ENCODE measurements at regions not wholly inside any gene's neighbourhood (a gene's known extent, or its start where the extent isn't known, plus 50 kb on each side); places are given as distances from the start of the nearest gene placed in this dataset.

DNA sequence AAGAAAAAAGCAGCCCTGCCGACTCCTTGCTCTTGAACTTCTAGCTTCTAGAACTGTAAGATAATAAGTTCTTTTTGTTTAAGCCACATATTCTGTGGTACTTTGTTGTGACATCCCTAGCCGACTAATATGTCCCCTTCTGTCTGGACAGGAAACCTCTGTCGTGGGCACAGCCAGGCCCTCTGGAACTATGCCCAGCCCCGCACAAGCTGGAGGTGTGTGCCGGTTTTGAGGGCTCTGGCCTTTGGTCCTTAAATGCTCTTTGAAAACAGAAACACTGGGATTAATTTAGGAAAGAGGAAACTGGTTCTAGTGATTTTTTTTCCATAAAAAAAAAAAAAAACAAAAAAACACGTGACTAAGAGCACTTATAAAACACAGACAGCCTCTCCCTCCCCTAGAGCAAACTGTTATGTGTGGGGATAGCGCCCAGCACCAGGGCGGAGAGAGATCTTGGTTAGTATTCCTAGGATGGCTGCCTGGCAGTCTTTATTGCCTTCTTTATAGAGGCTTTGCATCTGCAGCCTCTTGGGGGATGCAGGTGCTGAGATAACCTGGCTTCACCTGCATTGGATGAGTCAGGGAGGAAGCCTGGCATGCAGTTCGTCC lies 244.3 kb downstream of the NFATC2 start:
- TF ChIP-seq, protein P1, sequence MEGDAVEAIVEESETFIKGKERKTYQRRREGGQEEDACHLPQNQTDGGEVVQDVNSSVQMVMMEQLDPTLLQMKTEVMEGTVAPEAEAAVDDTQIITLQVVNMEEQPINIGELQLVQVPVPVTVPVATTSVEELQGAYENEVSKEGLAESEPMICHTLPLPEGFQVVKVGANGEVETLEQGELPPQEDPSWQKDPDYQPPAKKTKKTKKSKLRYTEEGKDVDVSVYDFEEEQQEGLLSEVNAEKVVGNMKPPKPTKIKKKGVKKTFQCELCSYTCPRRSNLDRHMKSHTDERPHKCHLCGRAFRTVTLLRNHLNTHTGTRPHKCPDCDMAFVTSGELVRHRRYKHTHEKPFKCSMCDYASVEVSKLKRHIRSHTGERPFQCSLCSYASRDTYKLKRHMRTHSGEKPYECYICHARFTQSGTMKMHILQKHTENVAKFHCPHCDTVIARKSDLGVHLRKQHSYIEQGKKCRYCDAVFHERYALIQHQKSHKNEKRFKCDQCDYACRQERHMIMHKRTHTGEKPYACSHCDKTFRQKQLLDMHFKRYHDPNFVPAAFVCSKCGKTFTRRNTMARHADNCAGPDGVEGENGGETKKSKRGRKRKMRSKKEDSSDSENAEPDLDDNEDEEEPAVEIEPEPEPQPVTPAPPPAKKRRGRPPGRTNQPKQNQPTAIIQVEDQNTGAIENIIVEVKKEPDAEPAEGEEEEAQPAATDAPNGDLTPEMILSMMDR (IDR thresholded peaks at IDR 0.05), result no peak
- TF ChIP-seq POLR2A (IDR thresholded peaks at IDR 0.05), result no peak

Data from adrenal gland (tissue), 5 donors.